HG02938 (cell line): ENCODE measurements at regions not wholly inside any gene's neighbourhood (a gene's known extent, or its start where the extent isn't known, plus 50 kb on each side); places are given as distances from the start of the nearest gene placed in this dataset.
"Not testable (repeated sequence)": the region's sequence is repeated elsewhere in the genome, so short reads cannot be mapped to it uniquely, and the experiment has no call there.

ENCODE experiments used
- ATAC-seq: cut with Tn5 transposase; IDR thresholded peaks from one replicate; pipeline ENCODE4 v1.9.1; 2021; ENCODE audit warnings: mild to moderate bottlenecking, moderate library complexity; ENCODE audit not compliant: unreplicated experiment

GRCh38 chr3:191958980-191959671 is 498.2 kb downstream of the PYDC2 start:
- ATAC-seq, result peak; percentile 40

DNA sequence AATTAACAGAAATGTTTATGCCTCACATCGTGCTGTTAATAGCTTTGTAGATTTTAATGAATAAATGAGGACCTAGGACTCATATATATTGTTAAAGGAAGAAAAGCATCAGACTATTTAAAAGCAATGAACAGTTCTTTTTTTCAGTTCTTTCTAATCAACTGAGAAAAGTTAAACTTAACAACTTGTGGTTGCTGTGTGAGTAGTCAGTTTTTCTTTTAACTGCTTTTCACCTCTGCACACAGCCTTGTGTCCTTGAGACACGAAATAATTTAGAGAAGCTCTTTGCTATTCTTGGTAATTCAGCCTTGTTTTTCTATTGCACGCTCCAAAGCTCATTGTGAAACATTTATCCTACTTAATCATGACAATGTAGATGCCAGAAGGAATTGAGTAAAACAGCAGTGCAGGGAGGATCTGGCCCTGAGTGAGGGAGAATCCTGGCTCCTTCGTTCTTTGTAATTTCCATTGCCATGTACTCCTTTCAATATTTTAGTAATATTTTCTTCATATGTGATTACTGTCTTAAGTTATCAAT is 499.0 kb downstream of the PYDC2 start:
- no peak for ATAC-seq

DNA sequence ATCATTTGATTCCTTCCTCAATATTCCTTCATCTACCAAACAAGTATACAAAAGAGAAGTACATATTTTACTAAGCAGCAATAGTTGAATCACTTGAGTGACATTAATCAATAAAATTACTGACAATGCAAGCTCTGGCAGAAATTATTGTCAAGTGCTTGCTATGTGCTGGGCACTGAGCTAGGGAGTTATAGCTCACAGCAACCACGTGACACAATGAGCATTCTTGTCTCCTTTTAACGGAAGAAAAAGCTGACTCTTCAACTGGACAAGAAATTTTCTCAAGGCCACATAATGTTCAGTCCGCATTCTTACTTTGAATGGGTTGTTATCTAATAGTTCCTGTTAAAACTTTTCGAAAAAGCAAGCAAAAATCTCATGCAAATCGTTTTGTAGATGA is 500.1 kb downstream of the PYDC2 start:
- no peak for ATAC-seq

- no peak for ATAC-seq
Observed at GRCh38 chr3:191961529-191961928, 500.6 kb downstream of the PYDC2 start.

GRCh38 chr3:191962324-191962723 is 501.4 kb downstream of the PYDC2 start:
- no peak for ATAC-seq

DNA sequence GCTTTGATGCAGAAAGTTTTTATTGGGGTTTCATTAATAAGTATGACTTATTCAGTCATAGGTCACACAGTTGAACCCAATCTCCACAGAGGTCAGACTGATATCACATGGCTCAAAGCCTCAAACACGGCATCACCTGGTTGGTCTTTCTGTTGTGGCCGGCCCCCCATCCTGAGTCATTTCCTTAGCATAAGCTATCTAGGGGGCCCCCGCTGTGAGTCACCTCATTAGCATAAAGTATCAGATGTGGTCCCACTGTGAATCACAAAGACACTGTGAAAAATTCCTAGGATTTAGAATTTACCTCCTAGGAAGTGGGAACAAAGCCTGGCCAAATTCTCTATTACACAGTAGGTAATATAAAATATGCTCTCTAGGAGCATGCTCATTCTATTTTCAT is 502.2 kb downstream of the PYDC2 start:
- ATAC-seq, result no peak

GRCh38 chr3:191966556-191966955 is 505.6 kb downstream of the PYDC2 start:
- no peak for ATAC-seq

GRCh38 chr3:191968299-191968698 is 507.3 kb downstream of the PYDC2 start:
- no peak for ATAC-seq

DNA sequence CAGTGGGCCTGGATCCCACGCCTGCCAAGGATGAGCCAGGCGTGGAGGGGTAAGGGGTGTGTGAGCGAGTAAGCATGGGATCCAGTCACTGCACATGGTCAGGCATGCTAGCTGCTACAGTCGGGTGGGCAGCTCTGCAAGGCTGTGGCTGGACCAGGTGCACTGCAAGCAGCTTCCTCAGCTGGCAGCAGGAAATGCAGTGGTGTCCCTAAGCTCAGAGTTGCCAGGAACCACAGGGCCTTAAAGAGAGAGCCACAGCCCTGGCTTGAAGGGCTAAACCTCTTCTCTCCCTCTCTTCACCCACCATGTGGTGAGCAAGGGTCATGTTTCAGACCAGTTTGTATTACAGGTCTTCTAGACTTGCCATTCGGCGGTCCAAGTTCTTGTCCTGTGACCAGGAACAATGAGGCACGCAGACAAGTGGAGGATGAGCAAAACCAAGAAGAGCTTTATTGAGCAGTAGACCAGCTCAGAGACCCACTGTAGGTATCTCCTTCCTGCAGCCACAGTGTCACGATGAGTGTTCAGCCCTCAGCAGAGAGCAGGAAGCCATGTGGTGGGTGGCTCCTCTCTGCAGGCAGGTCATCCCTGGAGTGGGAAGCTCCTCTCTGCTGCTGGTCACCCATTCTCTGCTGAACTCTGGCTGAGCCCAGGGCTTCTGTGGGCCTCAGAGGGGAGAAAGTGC is 511.9 kb downstream of the PYDC2 start:
- ATAC-seq, result no peak

DNA sequence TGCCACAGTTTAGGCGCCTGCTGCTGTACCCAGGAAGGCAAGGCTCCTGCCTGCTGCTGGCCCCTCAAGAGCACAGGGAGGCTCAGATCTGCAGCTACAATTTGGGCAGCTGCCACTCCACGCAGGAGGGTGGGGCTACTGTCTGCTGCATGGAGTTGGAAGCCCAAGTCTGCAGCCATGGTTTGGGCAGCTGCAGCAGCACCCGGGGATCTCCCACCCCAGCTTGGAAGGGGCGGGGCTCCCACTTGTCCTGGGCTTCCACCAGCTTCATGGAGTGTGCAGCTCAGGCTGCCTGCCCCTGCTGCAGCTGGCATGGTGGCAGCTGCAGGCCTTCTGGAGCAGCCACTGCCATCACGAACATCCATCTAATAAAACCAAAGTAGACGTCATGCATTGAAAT is 512.9 kb downstream of the PYDC2 start:
- no peak for ATAC-seq

DNA sequence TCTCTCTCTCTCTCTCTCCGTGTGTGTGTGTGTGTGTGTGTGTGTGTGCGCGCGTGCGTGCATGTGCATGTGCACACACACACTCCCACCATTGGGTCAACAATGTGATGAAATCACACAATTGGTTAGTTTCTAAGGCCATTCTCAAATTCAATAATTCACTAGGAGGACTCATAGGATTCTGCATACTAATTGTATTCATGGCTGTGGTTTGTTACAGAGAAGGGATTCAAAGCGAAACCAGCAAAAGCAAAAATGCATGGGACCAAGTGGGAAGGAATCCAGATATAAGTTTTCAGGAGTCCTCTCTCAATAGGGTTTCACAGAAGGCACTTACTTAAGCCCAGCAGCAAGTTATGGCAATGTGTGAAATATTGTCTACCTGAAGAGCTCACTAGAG is 515.0 kb downstream of the PYDC2 start:
- ATAC-seq, result no peak

GRCh38 chr3:191980443-191980842 is 519.5 kb downstream of the PYDC2 start:
- no peak for ATAC-seq

- ATAC-seq, result no peak
Observed at GRCh38 chr3:191982481-191982880, 521.5 kb downstream of the PYDC2 start.

GRCh38 chr3:191985691-191986090 is 524.7 kb downstream of the PYDC2 start:
- no peak for ATAC-seq

- no peak for ATAC-seq
Observed at GRCh38 chr3:191987831-191988350, 526.9 kb downstream of the PYDC2 start.

GRCh38 chr3:191993952-191994351 is 533.0 kb downstream of the PYDC2 start:
- not testable (repeated sequence) for ATAC-seq

DNA sequence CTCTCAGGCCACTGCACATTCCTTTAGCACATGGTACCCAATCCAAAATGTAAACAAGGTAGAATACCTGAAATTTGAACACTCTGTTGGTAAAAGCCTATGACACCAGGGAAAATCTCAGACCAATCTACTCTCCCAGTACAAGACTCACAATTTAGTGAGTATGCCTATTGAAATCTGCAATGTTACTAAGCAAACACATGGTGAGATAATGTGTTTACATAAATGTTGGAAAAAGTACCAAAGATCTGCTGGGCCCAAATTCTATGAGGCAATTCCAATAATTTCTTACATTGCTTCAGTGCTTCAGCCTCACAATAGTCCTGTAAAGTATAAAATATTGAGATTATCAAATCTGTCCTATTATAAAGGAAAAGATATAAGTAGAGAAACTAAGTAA is 536.1 kb downstream of the PYDC2 start:
- ATAC-seq, result no peak

DNA sequence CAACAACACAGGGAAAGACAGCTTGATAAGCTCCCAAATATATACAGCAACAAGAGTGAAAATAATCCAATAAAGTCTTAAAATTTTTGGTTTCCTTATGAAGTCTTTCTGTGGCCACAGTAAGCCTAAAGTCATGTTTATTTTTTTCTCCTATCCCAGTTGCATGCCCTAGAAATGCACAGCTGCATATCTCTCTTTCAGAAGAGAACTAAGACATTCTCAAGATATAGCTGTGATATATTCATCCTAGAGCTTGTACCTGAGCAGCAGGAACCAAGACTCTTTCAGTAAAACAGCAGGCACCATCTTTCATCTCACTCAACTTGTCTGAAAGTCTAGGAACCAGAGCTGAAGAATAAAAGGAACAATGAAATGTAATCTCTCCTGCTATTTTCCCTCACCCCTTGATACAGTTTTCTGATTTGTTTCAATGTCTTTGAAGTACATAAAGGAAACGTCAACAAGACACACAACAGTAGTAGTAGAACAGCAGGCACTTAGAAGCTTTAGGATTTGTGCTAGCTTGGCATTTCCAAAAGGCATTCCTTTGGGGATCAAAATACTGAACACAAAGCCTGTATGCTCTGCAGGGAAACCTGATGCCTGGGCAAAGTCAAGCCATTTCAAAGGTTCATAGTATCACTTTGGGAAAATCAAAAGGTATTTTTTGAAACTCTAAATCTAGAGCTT is 536.8 kb downstream of the PYDC2 start:
- no peak for ATAC-seq

DNA sequence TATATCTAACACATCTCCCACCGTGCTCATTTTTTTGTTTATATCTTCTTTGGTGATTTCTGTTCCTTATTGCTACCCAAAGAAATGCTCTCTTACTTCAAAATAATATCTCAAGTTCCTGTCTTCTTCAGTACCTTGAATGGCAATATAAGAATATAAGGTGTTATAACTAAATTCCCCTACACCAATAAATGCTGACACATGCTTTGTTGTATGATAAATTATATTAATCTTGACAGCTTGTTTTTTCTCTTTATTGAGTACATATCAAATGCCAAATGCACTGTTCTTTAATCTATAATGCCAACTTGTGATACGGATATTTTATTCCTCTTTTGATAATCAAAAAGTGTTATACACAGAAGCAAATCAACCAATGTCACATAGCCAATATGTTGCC is 540.3 kb downstream of the PYDC2 start:
- no peak for ATAC-seq

- ATAC-seq, result no peak
Observed at GRCh38 chr3:192005989-192006388, 545.0 kb downstream of the PYDC2 start.

DNA sequence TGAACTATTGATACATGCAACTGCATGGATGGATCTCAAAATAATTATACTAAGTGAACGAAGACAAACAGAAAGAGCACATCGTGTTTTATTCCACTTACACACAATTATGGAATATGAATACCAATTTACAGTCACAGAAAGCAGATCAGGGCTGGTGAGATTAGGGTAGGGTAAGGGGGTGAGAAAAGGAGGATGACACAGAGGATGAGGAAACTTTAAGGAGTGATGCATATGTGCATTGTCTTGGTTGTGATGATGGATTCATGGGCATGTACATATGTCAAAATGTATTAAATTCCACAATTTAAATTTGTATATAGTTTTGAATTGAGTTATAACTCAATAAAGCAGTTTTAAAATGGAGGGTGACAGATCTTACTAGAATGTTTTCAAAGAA is 548.9 kb downstream of the PYDC2 start:
- no peak for ATAC-seq

GRCh38 chr3:192010490-192010889 is 549.5 kb downstream of the PYDC2 start:
- ATAC-seq, result no peak
